ENCODE measurements at regions not wholly inside any gene's neighbourhood (a gene's known extent, or its start where the extent isn't known, plus 50 kb on each side); places are given as distances from the start of the nearest gene placed in this dataset.
"Not testable (repeated sequence)": the region's sequence is repeated elsewhere in the genome, so short reads cannot be mapped to it uniquely, and the experiment has no call there.

- Histone ChIP-seq H3K9me2 (no peaks in the 10 kb centered on the region), H3K79me2 (ENCODE audit: insufficient read depth) (no peaks in the 10 kb centered on the region), H3F3A (replicated peaks; ENCODE audit: insufficient read depth) (no peaks in the 10 kb centered on the region), H3K4me1 (ENCODE audit: control insufficient read depth in 1 of 2, insufficient read depth in 2 of 2, low read depth in 1 of 2, low read length in 1 of 2) (no peaks in the 10 kb centered on the region), H3K36me3 (replicated peaks in 1 of 2; ENCODE audit: control insufficient read depth in 1 of 2, insufficient read depth in 2 of 2, low read length in 1 of 2) (no peaks in the 10 kb centered on the region), H3K9me3 (no peaks in the 10 kb centered on the region), H3K4me2 (no peak overlapping the region), H3K27me3 (ENCODE audit: insufficient read depth) (no peaks in the 10 kb centered on the region), H3K27ac (ENCODE audit: low read depth in 2 of 2, low read length in 1 of 2) (no peak overlapping the region), H2AFZ (ENCODE audit: low read depth) (no peak overlapping the region), H3K9ac (no peak overlapping the region), H3K4me3 (ENCODE audit: low read depth in 2 of 2, low read length in 1 of 2) (no peak overlapping the region), H4K20me1 (ENCODE audit: insufficient read depth) (no peaks in the 10 kb centered on the region)
- DNase-seq: no peak
- TF ChIP-seq TAF1 (IDR thresholded peaks at IDR 0.05; ENCODE audit: borderline replicate concordance, low read depth, low read length): no peak
- TF ChIP-seq SIN3A (IDR thresholded peaks at IDR 0.05; ENCODE audit: borderline replicate concordance, low read depth, low read length): no peak
- TF ChIP-seq RFX5 (IDR thresholded peaks at IDR 0.05; ENCODE audit: low read length): no peak
- TF ChIP-seq CHD2 (IDR thresholded peaks at IDR 0.05; ENCODE audit: low read length, partially characterized antibody): no peak
- TF ChIP-seq NFIC (IDR thresholded peaks at IDR 0.05; ENCODE audit: borderline replicate concordance): no peak
- POLR2A ChIA-PET: no interaction called here
- CTCF ChIA-PET: no interaction called here
- 7% methylated on average over 3 of the region's 3 CpGs for WGBS (ENCODE audit: low lambda C conversion rate)
Observed at GRCh38 chr6:133811557-133811956, 77.4 kb upstream of the TCF21 start.

GRCh38 chr6:133812446-133812845, 76.5 kb upstream of the TCF21 start:
- POLR2A ChIA-PET; H3K79me2 ChIP-seq (ENCODE audit: insufficient read depth); H3K9ac ChIP-seq; H3K4me1 ChIP-seq (ENCODE audit: control insufficient read depth in 1 of 2, insufficient read depth in 2 of 2, low read depth in 1 of 2, low read length in 1 of 2); H3F3A ChIP-seq (replicated peaks; ENCODE audit: insufficient read depth); CTCF ChIA-PET; H3K9me2 ChIP-seq; H3K36me3 ChIP-seq (replicated peaks in 1 of 2; ENCODE audit: control insufficient read depth in 1 of 2, insufficient read depth in 2 of 2, low read length in 1 of 2); H3K27ac ChIP-seq (ENCODE audit: low read depth in 2 of 2, low read length in 1 of 2); H3K4me3 ChIP-seq (ENCODE audit: low read depth in 2 of 2, low read length in 1 of 2); H4K20me1 ChIP-seq (ENCODE audit: insufficient read depth); H3K4me2 ChIP-seq; H3K9me3 ChIP-seq; H3K27me3 ChIP-seq (ENCODE audit: insufficient read depth); H2AFZ ChIP-seq (ENCODE audit: low read depth); DNase-seq: not testable (repeated sequence)
- 7% methylated on average over 2 of the region's 2 CpGs for WGBS (ENCODE audit: low lambda C conversion rate)

GRCh38 chr6:133814238-133814637, 74.7 kb upstream of the TCF21 start:
- no peaks in the 10 kb centered on the region for H3K4me1 ChIP-seq (ENCODE audit: control insufficient read depth in 1 of 2, insufficient read depth in 2 of 2, low read depth in 1 of 2, low read length in 1 of 2)
- no peaks in the 10 kb centered on the region for H3F3A ChIP-seq (replicated peaks; ENCODE audit: insufficient read depth)
- no peak overlapping the region for H3K4me3 ChIP-seq (ENCODE audit: low read depth in 2 of 2, low read length in 1 of 2)
- no peaks in the 10 kb centered on the region; the same call in 1 of the 2 replicates for H3K27me3 ChIP-seq (ENCODE audit: insufficient read depth)
- H3K9ac ChIP-seq: no peak overlapping the region
- H3K9me2 ChIP-seq: no peaks in the 10 kb centered on the region
- 18% methylated on average over 1 of the region's 1 CpG for WGBS (ENCODE audit: low lambda C conversion rate)
- H3K9me3 ChIP-seq: no peaks in the 10 kb centered on the region
- TF ChIP-seq FOXJ3 (CRISPR knock-in tag; IDR thresholded peaks at IDR 0.05) (no peak), EZH2phosphoT487 (IDR thresholded peaks at IDR 0.05; ENCODE audit: borderline replicate concordance, low read depth) (no peak), NFIC (IDR thresholded peaks at IDR 0.05; ENCODE audit: borderline replicate concordance) (no peak), GATA2 (CRISPR knock-in tag; IDR thresholded peaks at IDR 0.05) (no peak), GABPA (IDR thresholded peaks at IDR 0.05; ENCODE audit: low read depth) (no peak), TEAD4 (IDR thresholded peaks at IDR 0.05; ENCODE audit: borderline replicate concordance, insufficient read depth) (no peak), ZBTB33 (IDR thresholded peaks at IDR 0.05; ENCODE audit: borderline replicate concordance, low read depth) (no peak), USF1 (IDR thresholded peaks at IDR 0.05; ENCODE audit: borderline replicate concordance, low read depth) (no peak), IRF3 (IDR thresholded peaks at IDR 0.05; ENCODE audit: low read depth, low read length) (no peak), SIN3A (IDR thresholded peaks at IDR 0.05; ENCODE audit: borderline replicate concordance, low read depth, low read length) (no peak), RAD21 (IDR thresholded peaks at IDR 0.05; ENCODE audit: low read length) (no peak), ELF1 (IDR thresholded peaks at IDR 0.05) (no peak), CHD2 (IDR thresholded peaks at IDR 0.05; ENCODE audit: low read length, partially characterized antibody) (no peak)
- TF ChIP-seq, protein P1, sequence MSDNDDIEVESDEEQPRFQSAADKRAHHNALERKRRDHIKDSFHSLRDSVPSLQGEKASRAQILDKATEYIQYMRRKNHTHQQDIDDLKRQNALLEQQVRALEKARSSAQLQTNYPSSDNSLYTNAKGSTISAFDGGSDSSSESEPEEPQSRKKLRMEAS (IDR thresholded peaks at IDR 0.05; ENCODE audit: low read depth): no peak
- TF ChIP-seq, protein P2, sequence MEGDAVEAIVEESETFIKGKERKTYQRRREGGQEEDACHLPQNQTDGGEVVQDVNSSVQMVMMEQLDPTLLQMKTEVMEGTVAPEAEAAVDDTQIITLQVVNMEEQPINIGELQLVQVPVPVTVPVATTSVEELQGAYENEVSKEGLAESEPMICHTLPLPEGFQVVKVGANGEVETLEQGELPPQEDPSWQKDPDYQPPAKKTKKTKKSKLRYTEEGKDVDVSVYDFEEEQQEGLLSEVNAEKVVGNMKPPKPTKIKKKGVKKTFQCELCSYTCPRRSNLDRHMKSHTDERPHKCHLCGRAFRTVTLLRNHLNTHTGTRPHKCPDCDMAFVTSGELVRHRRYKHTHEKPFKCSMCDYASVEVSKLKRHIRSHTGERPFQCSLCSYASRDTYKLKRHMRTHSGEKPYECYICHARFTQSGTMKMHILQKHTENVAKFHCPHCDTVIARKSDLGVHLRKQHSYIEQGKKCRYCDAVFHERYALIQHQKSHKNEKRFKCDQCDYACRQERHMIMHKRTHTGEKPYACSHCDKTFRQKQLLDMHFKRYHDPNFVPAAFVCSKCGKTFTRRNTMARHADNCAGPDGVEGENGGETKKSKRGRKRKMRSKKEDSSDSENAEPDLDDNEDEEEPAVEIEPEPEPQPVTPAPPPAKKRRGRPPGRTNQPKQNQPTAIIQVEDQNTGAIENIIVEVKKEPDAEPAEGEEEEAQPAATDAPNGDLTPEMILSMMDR (IDR thresholded peaks at IDR 0.05): no peak
- H3K27ac ChIP-seq (ENCODE audit: low read depth in 2 of 2, low read length in 1 of 2): no peak overlapping the region
- ChIA-PET CTCF (no interaction called here), POLR2A (no interaction called here)
- no peaks in the 10 kb centered on the region for H3K79me2 ChIP-seq (ENCODE audit: insufficient read depth)
- H4K20me1 ChIP-seq (ENCODE audit: insufficient read depth): no peaks in the 10 kb centered on the region
- DNase-seq: no peak
- H3K4me2 ChIP-seq: no peak overlapping the region
- H3K36me3 ChIP-seq (replicated peaks in 1 of 2; ENCODE audit: control insufficient read depth in 1 of 2, insufficient read depth in 2 of 2, low read length in 1 of 2): no peaks in the 10 kb centered on the region
- H2AFZ ChIP-seq (ENCODE audit: low read depth): no peak overlapping the region
